ENCODE measurements at regions not wholly inside any gene's neighbourhood (a gene's known extent, or its start where the extent isn't known, plus 50 kb on each side); places are given as distances from the start of the nearest gene placed in this dataset.
"Not testable (repeated sequence)": the region's sequence is repeated elsewhere in the genome, so short reads cannot be mapped to it uniquely, and the experiment has no call there.

DNA sequence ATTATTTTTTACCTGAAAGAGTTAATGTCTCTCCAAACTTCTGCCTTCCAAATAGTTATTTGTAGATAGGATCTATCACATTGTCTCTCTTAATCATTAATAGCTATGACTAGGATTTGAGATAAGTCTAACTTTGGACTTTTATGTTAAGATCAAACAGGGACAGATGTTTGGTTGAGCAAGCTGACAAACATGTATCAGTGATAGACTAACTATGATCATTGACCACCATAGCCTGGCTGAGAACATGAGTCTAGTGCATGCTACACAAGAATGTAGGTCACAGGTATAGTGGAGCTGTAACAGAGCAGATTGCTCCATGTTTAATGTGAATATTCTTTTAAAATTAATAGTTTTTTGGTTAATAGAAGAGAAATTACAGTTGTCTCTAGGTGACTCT lies 52.0 kb downstream of the SYT15B start:
- DNase-seq (ENCODE audit: low read depth in 2 of 3, low spot score in 2 of 3): not testable (repeated sequence)

DNA sequence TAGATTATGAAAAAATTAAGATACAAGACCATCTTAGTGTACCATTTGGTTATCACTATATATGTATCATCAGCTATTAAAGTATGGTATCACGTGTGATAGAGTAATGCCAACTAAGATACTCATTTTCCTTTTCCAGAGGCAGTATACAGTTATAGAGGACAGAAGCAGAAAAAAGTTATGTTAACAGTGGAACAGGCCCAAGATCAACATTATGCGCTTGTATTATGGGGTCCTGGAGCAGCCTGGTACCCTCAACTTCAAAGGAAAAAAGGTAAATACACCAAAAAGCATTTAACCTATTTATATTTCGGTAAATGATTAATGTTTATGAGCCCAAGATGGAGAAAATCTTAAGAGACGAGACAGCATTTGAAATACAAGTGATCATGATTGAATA lies 52.9 kb downstream of the SYT15B start:
- not testable (repeated sequence) for DNase-seq (ENCODE audit: low read depth in 2 of 3, low spot score in 2 of 3)

DNA sequence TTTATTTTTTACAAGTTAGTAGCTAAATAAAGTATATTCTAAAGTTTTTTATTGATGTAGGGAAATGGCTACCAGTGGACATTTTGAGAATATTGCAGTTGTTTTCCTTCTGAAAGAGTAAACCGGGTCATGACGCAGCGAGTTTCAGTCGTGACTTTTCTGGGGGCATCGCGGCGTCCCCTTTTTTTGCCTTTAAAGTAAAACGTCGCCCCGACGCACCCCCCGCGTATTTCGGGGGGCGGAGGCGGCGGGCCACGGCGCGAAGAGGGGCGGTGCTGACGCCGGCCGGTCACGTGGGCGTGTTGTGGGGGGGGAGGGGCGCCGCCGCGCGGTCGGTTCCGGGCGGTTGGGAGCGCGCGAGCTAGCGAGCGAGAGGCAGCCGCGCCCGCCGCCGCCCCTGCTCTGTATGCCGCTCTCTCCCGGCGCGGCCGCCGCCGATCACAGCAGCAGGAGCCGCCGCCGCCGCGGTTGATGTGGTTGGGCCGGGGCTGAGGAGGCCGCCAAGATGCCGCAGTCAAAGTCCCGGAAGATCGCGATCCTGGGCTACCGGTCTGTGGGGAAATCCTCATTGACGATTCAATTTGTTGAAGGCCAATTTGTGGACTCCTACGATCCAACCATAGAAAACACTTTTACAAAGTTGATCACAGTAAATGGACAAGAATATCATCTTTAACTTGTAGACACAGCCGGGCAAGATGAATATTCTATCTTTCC lies 57.5 kb downstream of the SYT15B start:
- DNase-seq (ENCODE audit: low read depth in 2 of 3, low spot score in 2 of 3): peak in 2 of 3 experiments; percentile 33 to 38

DNA sequence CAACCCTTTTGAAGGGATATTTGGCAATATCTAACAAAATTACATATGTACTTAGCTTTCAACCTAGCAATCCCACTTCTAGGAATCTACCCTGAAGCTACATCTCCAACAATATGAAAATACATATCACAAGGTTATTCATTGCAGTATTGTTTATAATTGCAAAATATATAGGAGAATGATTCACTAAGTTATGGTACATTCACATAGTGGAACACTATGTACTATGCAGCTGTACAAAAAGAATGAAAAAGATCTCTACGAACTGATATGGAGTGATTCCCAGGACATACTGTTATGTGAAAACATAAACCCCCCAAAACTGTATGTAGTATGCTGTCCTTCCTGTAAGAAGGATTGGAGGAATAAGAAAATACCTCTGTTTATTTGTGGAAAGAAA lies 62.1 kb downstream of the SYT15B start:
- not testable (repeated sequence) for DNase-seq (ENCODE audit: low read depth in 2 of 3, low spot score in 2 of 3)

DNA sequence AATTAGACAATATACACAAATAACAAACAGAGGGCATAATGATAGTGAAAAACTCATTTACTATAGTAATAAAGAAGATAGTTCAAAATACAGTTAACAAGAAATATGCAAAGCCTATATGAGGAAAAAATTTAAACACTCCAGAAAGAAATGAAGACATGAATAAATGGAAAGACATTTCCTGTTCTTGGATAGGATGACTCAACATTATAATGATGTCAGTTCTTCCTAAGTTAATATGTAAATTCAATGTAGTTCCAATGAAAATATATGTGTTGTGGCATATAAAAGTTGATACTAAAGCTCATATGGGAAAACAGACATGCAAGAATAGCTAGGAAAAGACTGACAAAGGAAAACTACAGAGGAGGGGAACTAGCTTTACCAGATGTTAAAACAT lies 63.5 kb downstream of the SYT15B start:
- DNase-seq (ENCODE audit: low read depth in 2 of 3, low spot score in 2 of 3): not testable (repeated sequence)

DNA sequence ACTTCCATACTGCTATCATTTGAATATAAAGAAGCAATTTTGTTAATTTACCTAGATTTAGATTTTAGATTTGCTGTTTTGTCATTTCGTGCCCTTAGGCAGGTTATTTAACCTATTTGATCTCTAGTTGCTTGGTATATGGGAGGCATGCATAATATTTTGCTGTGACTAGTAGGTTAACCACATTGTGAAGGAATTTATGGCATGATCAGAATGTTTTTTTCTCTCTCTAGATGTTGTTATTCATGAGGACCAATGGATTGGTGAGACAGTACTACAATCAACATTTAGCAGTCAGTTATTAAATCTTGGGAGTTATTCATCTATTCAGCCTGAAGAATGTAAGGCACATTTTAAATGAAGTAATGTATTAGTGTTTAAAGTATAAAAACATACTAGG lies 67.2 kb downstream of the SYT15B start:
- not testable (repeated sequence) for DNase-seq (ENCODE audit: low read depth in 2 of 3, low spot score in 2 of 3)

DNA sequence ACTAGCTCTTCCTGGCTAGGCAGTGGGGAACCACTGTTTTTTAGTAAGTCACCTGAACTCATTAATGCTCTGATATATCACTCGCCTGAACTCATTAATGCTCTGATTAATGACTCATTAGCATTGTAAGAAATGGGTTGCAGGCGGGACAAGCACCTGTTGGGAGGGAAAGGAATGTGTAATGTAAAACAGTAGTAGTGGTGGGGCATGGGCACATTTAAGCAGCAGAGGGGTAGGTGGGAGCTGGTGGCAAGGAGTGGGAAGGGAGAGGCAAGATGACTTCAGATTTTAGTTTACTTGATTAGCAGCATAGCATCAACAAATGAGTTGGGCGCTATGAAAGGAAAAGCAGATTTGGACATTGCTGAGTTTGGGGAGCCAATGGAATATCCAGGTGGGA lies 68.2 kb downstream of the SYT15B start:
- not testable (repeated sequence) for DNase-seq (ENCODE audit: low read depth in 2 of 3, low spot score in 2 of 3)

DNA sequence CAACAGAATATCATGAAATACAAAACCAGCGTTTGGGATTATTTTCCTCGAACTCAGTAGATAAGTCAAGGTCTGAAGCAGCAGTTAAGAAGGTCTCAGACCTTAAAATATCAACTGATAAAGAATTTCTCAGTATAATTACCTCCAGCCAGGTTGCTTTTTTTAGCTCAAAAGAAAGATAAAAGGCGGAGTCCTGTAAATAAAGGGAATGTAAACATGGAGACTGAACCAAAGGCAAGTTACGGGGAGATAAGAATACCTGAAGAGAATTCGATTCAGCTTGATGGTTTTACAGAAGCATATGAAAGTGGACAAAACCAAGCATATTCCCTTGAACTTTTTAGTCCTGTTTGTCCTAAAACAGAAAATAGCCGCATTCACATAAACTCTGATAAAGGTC lies 73.1 kb downstream of the SYT15B start:
- DNase-seq (ENCODE audit: low read depth in 2 of 3, low spot score in 2 of 3): not testable (repeated sequence)

DNA sequence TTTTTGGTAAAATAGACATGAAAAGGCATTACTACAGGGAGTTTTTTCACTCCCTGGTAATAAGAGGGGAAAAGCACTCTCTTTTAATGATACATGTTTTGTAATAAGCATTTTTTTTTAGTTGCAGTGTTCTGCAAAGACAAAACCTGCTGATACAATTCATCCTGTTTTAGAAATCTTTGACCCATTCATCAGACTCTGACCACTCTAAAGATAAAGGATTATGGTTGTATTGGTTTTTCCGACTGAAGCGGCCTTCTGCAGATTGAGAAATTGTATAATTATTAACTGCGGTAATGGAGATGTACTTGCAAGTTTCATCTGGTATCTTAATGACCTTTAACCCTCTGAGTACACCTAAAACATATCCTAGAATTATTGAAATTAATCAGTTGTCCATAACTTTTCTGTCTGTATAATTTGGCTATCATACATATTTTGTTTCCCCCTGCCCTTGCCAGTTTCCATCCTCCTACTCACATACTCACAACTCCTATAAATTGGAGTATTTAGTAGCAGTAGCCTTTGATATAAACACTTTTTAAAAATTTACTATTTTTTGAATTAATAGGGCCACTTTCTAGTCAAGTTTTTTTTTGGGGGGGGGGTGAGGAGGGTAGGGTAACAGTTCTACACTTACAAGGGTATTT lies 79.4 kb downstream of the SYT15B start:
- DNase-seq (ENCODE audit: low read depth in 2 of 3, low spot score in 2 of 3): not testable (repeated sequence)

DNA sequence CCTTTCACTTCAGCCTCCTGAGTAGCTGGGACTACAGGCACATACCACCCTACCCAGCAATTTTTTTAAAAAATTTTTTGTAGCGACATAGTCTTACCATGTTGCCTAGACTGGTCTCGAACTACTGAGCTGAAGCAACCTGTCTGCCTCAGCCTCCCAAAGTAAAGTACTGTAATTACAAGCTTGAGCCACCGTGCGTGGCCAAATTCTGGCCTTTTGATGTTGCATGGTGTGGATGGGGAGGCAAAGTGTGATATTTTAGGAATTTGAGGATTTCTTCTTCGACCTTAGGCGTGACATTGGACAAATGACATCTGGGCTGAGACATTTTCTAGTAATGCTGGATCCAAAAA lies 81.8 kb downstream of the SYT15B start:
- not testable (repeated sequence) for DNase-seq (ENCODE audit: low read depth in 2 of 3, low spot score in 2 of 3)

DNA sequence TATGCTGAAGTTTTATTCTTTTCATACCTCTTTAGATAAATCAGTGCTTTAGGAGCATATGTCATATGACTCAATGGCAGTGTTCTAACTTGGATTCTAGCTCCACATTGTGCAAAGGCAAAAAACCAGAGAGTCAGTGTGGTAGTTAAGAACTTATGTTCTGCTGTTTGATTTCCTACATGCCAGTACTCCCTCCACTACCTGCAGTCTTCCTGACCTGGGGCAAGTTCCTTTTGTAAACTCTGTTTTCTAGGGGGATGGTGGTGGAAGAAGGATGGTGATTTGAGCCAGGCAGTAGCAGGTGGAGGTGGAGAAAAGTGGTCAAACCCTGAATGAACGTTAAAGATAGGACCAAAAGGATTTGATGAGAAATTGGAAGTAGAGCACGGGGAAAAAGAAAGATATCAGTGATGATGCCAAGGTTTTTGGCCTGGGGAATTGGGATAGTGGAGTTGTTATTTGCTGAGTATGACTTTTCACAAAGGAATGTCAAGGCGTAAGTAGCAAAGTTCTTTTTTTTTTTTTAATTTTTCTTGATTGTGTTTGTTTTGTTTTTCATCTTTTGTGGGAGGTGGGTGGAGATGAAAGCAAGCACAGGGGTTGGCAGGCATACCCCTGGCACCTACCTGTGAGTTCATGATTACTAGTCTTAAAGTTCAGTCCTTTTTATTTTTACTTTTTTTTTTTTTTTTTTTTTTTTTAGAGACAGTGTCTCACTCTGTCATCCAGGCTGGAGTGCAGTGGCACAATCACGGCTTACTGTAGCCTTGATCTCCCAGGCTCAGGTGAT lies 82.3 kb downstream of the SYT15B start:
- not testable (repeated sequence) for DNase-seq (ENCODE audit: low read depth in 2 of 3, low spot score in 2 of 3)

DNA sequence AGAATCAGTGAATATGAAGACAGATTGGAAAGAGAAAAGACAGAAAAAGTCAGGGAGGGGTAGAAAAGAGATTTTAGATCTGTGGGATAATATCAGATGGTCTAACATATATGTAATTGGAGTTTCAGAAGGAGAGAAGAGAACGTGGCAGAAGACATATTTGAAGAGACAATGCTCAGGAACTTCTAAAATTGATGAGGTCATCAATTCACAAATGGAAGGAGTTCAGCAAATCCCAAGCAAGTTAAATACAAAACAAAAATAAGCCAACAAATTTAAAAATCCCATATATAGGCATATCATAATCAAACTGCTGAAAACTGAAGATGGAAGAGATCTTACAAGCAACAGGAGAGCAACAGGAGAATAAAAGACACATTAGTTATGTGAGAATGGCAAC lies 87.3 kb downstream of the SYT15B start:
- DNase-seq (ENCODE audit: low read depth in 2 of 3, low spot score in 2 of 3): not testable (repeated sequence)

DNA sequence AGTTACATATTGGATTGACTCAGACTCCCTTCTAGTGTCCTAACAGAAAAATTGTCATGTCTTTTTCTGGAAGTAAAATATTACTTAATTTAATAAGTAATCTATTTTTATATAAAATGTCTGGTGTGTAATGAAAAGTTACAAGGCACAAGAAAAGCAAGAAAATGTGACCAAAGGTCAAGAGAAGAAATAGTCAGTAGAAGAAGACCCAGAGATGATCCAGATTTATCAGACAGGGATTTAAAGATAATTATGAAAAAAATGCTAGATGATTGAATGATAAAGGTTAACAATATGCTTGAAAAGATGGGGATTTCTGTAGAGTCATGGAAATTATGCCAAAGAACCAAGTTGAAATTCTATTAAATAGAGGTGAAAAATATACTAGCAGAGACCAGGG lies 87.8 kb downstream of the SYT15B start:
- DNase-seq (ENCODE audit: low read depth in 2 of 3, low spot score in 2 of 3): not testable (repeated sequence)

DNA sequence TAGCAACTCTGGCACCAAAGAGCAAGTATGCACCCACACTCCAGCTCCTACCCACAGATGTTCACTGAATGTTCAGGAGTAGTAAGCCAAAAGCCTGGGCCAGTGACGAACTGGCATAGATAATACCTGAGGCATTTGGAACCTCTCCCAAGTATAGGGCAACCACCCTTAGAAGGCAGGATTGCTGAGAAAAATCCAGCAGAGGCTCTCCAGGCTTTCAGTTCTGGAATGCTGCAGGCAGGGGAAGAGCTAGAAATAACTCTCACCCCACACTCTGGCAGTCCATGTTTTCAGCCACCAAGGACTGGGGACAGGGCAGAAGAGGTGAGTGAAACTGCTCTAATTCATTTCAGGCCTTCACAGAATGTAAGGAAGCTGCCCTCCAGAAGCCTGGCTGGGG lies 90.3 kb downstream of the SYT15B start:
- not testable (repeated sequence) for DNase-seq (ENCODE audit: low read depth in 2 of 3, low spot score in 2 of 3)

DNA sequence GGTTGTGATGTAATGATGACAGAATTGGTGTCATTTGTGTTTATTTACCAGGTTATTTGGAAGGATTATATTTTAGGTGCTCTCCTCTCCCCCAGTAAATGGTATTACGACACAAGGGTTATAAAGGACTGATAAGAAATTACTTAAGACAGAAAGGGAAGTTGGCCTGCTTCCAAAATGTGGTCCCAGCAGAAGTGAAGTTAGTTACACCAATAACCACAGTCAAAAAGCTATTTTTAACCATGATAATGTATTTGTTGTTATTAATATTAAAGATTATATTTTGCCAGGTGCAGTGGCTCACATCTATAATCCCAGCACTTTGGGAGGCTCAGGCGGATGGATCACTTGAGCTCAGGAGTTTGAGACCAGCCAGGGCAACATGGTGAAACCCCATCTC lies 92.5 kb downstream of the SYT15B start:
- DNase-seq (ENCODE audit: low read depth in 2 of 3, low spot score in 2 of 3): not testable (repeated sequence)

DNA sequence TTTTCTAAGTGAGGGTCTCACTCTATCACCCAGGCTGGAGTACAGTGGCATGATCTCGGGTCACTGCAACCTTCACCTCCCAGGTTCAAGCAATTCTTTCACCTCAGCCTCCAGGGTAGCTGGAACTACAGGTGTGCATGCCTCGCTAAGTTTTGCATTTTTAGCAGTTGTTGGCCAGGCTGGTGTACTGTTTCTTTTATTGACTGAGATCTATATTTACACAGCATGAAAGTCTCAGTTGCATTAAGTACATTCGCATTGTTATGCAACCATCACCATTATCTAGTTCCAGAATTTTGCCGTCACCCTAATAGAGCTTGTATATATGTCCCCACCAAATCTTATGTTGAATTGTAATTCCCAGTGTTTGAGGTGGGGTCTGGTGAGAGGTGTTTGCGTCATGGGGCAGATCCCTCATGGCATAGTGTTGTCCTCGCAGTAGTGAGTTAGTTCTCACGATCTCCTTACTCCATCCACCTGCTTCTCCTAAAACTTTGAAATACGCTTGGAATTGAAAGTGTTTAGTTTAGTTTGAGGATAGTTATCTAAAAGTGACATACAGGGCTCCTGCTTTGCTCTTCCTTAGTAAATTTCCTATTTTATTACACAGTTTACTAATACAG lies 101.3 kb downstream of the SYT15B start:
- DNase-seq (ENCODE audit: low read depth in 2 of 3, low spot score in 2 of 3): not testable (repeated sequence)

DNA sequence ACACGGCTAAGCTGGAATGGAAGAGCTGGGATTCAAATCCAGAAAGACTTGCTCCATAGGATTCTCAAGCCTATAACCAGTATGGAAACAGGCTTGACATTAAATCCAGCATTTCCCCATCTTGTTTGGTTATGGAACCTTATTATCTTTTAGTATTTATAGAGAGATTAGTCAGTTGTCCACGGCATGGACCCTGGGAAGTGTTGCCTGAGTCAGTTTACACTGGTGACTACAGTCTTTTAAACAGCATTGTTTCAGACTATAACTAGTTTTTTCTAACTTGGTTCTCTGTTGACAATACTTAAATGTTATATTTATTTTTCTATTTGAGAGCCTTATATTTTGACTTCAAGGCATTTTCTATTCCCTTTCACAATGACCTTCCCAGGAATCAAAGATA lies 106.7 kb downstream of the SYT15B start:
- DNase-seq (ENCODE audit: low read depth in 2 of 3, low spot score in 2 of 3): not testable (repeated sequence)

DNA sequence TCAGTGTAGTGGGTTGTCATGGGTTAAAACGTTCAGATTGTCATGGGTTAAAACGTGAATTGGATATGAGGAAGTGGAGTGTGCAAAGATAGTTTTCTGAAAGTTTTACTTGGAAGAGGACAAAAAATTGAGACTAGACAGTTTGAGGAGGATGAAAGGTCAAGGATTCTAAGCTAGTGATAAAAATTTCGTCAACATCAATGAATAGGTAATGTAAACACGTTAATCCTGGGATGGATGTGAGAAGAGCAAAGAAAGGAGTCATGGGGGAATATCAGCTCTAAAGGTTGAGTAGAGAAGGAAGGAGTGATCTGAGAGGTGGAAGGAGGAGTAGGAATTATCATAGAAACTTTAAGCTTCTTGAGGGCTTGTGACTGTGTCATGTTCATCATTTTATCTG lies 109.2 kb downstream of the SYT15B start:
- not testable (repeated sequence) for DNase-seq (ENCODE audit: low read depth in 2 of 3, low spot score in 2 of 3)

DNA sequence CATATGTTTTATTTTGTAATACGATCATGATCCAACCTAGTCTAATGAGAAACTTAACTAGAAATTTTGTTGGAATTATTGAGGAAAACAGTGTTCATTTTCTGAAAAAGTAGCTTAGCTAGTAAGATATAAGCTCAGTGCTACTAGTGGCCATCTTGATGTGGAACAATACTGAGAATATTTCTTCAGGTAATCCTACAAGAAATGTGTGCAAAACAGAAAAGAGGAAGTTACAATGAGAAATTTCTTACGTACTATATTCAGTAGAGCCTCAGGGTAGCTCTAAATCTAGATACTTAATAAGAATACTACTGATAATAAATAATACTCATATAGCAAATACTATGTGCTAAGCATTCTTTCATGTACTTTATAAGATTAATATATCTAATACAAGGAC lies 114.8 kb downstream of the SYT15B start:
- DNase-seq (ENCODE audit: low read depth in 2 of 3, low spot score in 2 of 3): not testable (repeated sequence)

DNA sequence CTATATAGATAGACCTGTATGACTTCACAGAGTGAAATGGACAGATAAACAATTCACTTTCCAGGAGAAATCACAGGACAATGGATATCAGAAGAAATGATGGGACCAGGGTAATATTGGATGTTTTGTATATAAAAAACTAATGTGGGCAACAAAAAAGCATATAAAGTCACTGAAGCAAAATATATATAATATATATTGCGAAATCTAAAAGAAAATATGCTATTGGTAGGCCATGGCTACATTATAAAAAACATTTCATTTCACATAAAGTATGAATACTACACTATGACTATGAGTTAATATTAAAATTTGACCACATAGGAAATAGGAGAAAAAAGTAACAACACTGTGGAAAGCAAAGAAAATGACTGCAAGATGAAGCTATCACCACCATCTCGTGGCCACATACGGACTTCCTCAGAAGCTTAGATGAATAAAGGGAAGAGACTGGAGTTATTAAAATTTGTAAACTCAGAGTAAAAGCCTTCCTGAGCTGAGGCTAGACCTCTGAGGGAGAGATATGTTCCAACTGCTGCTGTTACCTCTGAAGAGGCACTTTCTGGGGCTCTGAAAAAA lies 115.8 kb downstream of the SYT15B start:
- not testable (repeated sequence) for DNase-seq (ENCODE audit: low read depth in 2 of 3, low spot score in 2 of 3)

DNA sequence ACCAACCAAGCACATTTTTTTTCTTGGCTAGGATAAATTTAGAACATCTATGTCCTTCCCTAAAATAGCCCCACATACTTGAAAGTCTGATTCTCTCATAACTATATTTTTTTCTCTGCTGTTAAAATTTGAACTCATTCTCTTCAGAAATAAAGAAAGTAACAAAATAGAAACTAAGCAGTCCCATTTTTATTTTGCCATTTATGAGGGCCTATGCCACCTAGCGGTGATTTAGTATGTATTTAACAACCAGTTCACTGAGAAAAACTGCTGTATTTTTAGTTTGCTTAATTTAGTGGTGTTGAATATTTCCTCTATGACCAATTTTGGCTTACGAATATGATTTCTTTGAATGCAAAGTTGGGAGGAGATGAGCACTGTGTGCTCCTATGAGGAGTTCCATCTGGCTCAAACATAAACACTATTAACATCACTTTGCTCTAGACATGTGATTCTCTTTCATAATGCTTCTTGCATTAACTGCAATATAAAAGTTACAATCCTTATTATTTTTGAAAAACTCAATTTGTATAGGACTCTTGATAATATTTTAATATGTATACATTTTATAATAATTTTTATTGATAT lies 116.6 kb downstream of the SYT15B start:
- not testable (repeated sequence) for DNase-seq (ENCODE audit: low read depth in 2 of 3, low spot score in 2 of 3)
